B cell (primary cell): ENCODE measurements at regions not wholly inside any gene's neighbourhood (a gene's known extent, or its start where the extent isn't known, plus 50 kb on each side); places are given as distances from the start of the nearest gene placed in this dataset.

Experiments
- ATAC-seq: fragments of 200-7000 bp; cut with Tn5 transposase; one replicate; pipeline ENCODE4 v1.10.0; 2021; ENCODE audit warnings: low read depth, mild to moderate bottlenecking, moderate number of reproducible peaks, moderate library complexity
- CTCF ChIA-PET: fragments of 350-600 bp; sonication (Branson Sonifier 250); formaldehyde crosslinking; loops from one replicate; lab custom pipeline; 2021; ENCODE audit warnings: antibody characterized with exemption, inconsistent platforms; lab: Charles Lee
- POLR2A ChIA-PET: fragments of 350-600 bp; sonication (Branson Sonifier 250); formaldehyde crosslinking; loops from one replicate; lab custom pipeline; 2021; ENCODE audit warnings: antibody characterized with exemption; lab: Charles Lee
- DNase-seq: peaks from one replicate; pipeline ENCODE4 v3.0.0; 2013
- H2AFZ ChIP-seq: 2 replicates; pipeline ENCODE4 v1.6.1; 2012; ENCODE audit warnings: mild to moderate bottlenecking, low read depth, low read length; ENCODE audit not compliant: insufficient read depth, poor library complexity, severe bottlenecking
- H3K27ac ChIP-seq, 2 donors: 1 replicate in 1 of 2; 2 replicates in 1 of 2; pipeline ENCODE4 v1.5.1; 2012 to 2013; ENCODE audit warnings: low read length in 2 of 2, mild to moderate bottlenecking in 2 of 2, moderate library complexity in 1 of 2
- H3K27me3 ChIP-seq, 4 experiments: fragments of 200-600 bp in 1 of 4; sonication (generic) in 1 of 4; replicated peaks in 1 of 4; 1 replicate in 2 of 4; 2 replicates in 2 of 4; pipeline versions ENCODE4 v1.6.1 to v1.7.0; 2013 to 2016; ENCODE audit warnings: low read length in 3 of 4, mild to moderate bottlenecking in 2 of 4, mixed read lengths in 1 of 4, moderate library complexity in 1 of 4; ENCODE audit not compliant: insufficient read depth in 4 of 4, control insufficient read depth in 3 of 4; ENCODE audit errors: control extremely low read depth in 1 of 4
- H3K36me3 ChIP-seq, 2 experiments: replicated peaks in 1 of 2; 1 replicate in 1 of 2; 2 replicates in 1 of 2; pipeline versions ENCODE4 v1.6.1 to v1.7.1; 2013; ENCODE audit warnings: low read length in 1 of 2; ENCODE audit not compliant: insufficient read depth in 2 of 2, control insufficient read depth in 1 of 2; ENCODE audit errors: control extremely low read depth in 1 of 2, extremely low read depth in 1 of 2
- H3K4me1 ChIP-seq, 2 donors: fragments of 200-600 bp in 1 of 2; sonication (generic) in 1 of 2; 1 replicate in 1 of 2; 2 replicates in 1 of 2; pipeline versions ENCODE4 v1.5.1 to v1.6.1; 2013 to 2017; ENCODE audit warnings: low read length in 2 of 2; ENCODE audit not compliant: control insufficient read depth in 2 of 2, insufficient read depth in 2 of 2
- H3K4me2 ChIP-seq: replicated peaks from 2 replicates; pipeline ENCODE3; 2012; ENCODE audit warnings: mild to moderate bottlenecking, low read depth, low read length; ENCODE audit not compliant: poor library complexity, severe bottlenecking
- H3K4me3 ChIP-seq, 5 experiments: fragments of 200-600 bp in 1 of 5; sonication (generic) in 1 of 5; 1 replicate in 3 of 5; 2 replicates in 2 of 5; pipeline versions ENCODE4 v1.5.1 to v1.7.0; 2011 to 2016; ENCODE audit warnings: low read length in 4 of 5, mild to moderate bottlenecking in 4 of 5, low read depth in 2 of 5, control low read depth in 1 of 5, moderate library complexity in 1 of 5; ENCODE audit not compliant: insufficient read depth in 1 of 5; ENCODE audit errors: control extremely low read depth in 1 of 5, extremely low read depth in 1 of 5
- H3K79me2 ChIP-seq: fragments of 200-600 bp; sonication (generic); one replicate; pipeline ENCODE4 v1.6.0; 2016; ENCODE audit warnings: low read length; ENCODE audit not compliant: control insufficient read depth, insufficient read depth
- H3K9ac ChIP-seq: fragments of 200-600 bp; sonication (generic); 2 replicates; pipeline ENCODE4 v1.6.1; 2017; ENCODE audit warnings: mild to moderate bottlenecking, low read length, moderate library complexity
- H3K9me3 ChIP-seq, 3 donors: one replicate each; pipeline versions ENCODE4 v1.6.1 to v1.7.1; 2013; ENCODE audit warnings: low read length in 2 of 3; ENCODE audit not compliant: control insufficient read depth in 2 of 3, insufficient read depth in 1 of 3; ENCODE audit errors: control extremely low read depth in 1 of 3
- H4K20me1 ChIP-seq: 2 replicates; pipeline ENCODE4 v1.6.0; 2012; ENCODE audit warnings: mild to moderate bottlenecking, low read length; ENCODE audit not compliant: insufficient read depth, control insufficient read depth, poor library complexity, severe bottlenecking
- H3K27ac Mint-ChIP-seq: one replicate; pipeline ENCODE4 v1.8.0; 2021; ENCODE audit warnings: mixed read lengths
- H3K27me3 Mint-ChIP-seq: one replicate; pipeline ENCODE4 v1.8.0; 2021; ENCODE audit warnings: mixed read lengths
- H3K4me1 Mint-ChIP-seq: one replicate; pipeline ENCODE4 v1.8.0; 2021; ENCODE audit warnings: mixed read lengths
- H3K4me3 Mint-ChIP-seq: one replicate; pipeline ENCODE4 v1.8.0; 2021; ENCODE audit warnings: mixed read lengths
- H3K9me3 Mint-ChIP-seq: one replicate; pipeline ENCODE4 v1.8.0; 2022; ENCODE audit warnings: mixed read lengths; ENCODE audit not compliant: insufficient read depth
- EZH2 ChIP-seq: IDR thresholded peaks from 2 replicates; pipeline ENCODE4 v1.6.1; 2012; ENCODE audit warnings: borderline replicate concordance, low read depth, mild to moderate bottlenecking, moderate library complexity, low read length; ENCODE audit not compliant: insufficient read depth, poor library complexity, severe bottlenecking
- WGBS: methylation state at CpG from one replicate; pipeline ENCODE4 v1.1.5; 2013; ENCODE audit warnings: missing lambda C conversion rate; ENCODE audit not compliant: insufficient coverage; 5-methylcytosine and 5-hydroxymethylcytosine counted together
- intact Hi-C: fragments of 100-400 bp; cut with micrococcal nuclease; formaldehyde crosslinking; loops from one replicate; pipeline ENCODE4 v1.10.0; 2022
- TF ChIP-seq, protein P1 (sequence below): fragments of 200-600 bp; IDR thresholded peaks from one replicate; pipeline ENCODE4 v1.8.0; 2022; ENCODE audit warnings: antibody characterized with exemption, mild to moderate bottlenecking

DNA sequence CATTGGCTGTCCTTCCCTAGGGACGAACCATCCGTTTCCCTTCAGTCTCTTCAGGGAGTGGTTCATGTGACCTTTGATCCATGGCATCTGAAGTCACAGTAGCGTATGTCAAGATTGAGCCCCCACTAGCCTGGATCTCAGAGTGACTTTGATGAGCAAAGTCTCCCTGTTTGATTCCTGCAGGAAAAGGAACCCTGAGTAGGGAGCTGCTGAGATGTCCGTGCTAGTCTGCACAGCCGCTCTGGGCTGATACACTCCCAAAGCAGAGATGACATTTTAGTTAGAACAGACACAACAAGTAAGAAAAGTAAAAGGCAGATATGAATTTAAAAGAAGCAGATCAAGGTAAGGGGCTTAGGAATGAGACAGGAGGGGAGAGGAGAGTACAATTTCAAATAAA is 899.4 kb downstream of the C6orf118 start:
- H3K79me2 ChIP-seq: no peaks in the 10 kb centered on the region
- H3K27ac Mint-ChIP-seq: no peak overlapping the region
- H3K4me1 ChIP-seq: no peaks in the 10 kb centered on the region
- ChIA-PET POLR2A (no interaction called here), CTCF (no interaction called here)
- no peaks in the 10 kb centered on the region for H3K4me1 Mint-ChIP-seq
- no peak overlapping the region for H3K4me3 Mint-ChIP-seq
- intact Hi-C loops: no loop called here
- no peak overlapping the region for H2AFZ ChIP-seq
- no peak for TF ChIP-seq EZH2
- TF ChIP-seq, protein P1, sequence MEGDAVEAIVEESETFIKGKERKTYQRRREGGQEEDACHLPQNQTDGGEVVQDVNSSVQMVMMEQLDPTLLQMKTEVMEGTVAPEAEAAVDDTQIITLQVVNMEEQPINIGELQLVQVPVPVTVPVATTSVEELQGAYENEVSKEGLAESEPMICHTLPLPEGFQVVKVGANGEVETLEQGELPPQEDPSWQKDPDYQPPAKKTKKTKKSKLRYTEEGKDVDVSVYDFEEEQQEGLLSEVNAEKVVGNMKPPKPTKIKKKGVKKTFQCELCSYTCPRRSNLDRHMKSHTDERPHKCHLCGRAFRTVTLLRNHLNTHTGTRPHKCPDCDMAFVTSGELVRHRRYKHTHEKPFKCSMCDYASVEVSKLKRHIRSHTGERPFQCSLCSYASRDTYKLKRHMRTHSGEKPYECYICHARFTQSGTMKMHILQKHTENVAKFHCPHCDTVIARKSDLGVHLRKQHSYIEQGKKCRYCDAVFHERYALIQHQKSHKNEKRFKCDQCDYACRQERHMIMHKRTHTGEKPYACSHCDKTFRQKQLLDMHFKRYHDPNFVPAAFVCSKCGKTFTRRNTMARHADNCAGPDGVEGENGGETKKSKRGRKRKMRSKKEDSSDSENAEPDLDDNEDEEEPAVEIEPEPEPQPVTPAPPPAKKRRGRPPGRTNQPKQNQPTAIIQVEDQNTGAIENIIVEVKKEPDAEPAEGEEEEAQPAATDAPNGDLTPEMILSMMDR: no peak
- no peaks in the 10 kb centered on the region for H3K27me3 ChIP-seq
- 86% methylated on average over 4 of the region's 5 CpGs for WGBS
- no peak overlapping the region for H3K4me2 ChIP-seq
- no peaks in the 10 kb centered on the region for H3K9me3 Mint-ChIP-seq
- no peaks in the 10 kb centered on the region for H3K27me3 Mint-ChIP-seq
- no peaks in the 10 kb centered on the region for H3K36me3 ChIP-seq
- DNase-seq (no peak), ATAC-seq (no peak)
- H4K20me1 ChIP-seq: no peaks in the 10 kb centered on the region
- no peak overlapping the region for H3K4me3 ChIP-seq
- H3K9ac ChIP-seq: no peak overlapping the region
- H3K27ac ChIP-seq: no peak overlapping the region
- peaks cover 0 to 8% (median 0%) of the 10 kb centered on the region in 3 donors for H3K9me3 ChIP-seq

DNA sequence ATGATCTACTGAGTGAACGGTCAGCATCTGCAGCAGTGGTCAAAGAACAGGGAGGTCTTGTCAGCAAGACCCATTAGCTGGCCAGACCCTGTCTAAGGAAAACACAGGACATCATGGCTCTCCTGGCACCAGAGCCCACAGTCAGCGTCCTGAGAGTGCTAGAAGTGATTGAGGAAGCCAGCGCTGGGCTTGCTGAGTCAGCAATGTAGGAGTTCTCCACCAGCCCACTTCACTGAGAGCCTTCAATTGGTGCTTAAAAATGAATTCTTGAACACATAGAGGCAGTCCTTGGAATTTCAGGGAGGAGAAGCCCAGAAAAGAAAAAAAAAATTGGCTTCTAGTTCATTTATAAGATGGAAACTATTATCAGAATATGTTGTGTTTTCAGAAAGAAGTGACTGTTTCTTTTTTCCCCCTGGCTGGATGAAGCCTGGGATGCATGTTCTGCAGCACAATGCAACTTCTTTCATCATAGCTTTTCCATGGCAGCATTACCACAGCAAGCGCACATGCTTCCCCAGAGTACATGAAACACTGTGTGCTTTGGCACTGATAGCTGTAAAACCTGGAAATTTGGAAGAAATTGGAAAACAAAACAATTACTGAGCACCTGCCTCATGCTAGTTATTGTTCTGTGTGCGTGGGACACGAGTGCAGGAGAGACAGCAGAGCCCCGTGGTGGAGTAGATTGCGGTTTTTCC is 899.9 kb downstream of the C6orf118 start:
- Histone ChIP-seq H3K27ac (no peak overlapping the region), H3K4me2 (no peak overlapping the region), H3K4me3 (no peak overlapping the region), H4K20me1 (no peaks in the 10 kb centered on the region), H3K27me3 (no peaks in the 10 kb centered on the region), H3K36me3 (no peaks in the 10 kb centered on the region), H3K9ac (no peak overlapping the region), H3K9me3 (peaks cover 0 to 8% (median 0%) of the 10 kb centered on the region in 3 donors), H3K79me2 (no peaks in the 10 kb centered on the region), H2AFZ (no peak overlapping the region), H3K4me1 (no peaks in the 10 kb centered on the region)
- WGBS: 73% methylated on average over 5 of the region's 8 CpGs
- Mint-ChIP-seq H3K4me1 (no peaks in the 10 kb centered on the region), H3K27me3 (no peaks in the 10 kb centered on the region), H3K4me3 (no peak overlapping the region), H3K9me3 (no peaks in the 10 kb centered on the region), H3K27ac (no peak overlapping the region)
- DNase-seq: no peak
- POLR2A ChIA-PET: no interaction called here
- no peak for ATAC-seq
- CTCF ChIA-PET: no interaction called here
- intact Hi-C loops: no loop called here
- no peak for TF ChIP-seq EZH2
- TF ChIP-seq, protein P1: no peak
